Esophagus muscularis mucosa (tissue), 4 donors: ENCODE measurements at regions not wholly inside any gene's neighbourhood (a gene's known extent, or its start where the extent isn't known, plus 50 kb on each side); places are given as distances from the start of the nearest gene placed in this dataset.

Experiments used
- DNase-seq: peaks from one replicate; pipeline ENCODE4 v3.0.0-alpha.2; 2017; ENCODE audit errors: extremely low spot score
- H3K27ac ChIP-seq, 4 donors: fragments of 200-600 bp; sonication (generic); replicated peaks in 1 of 4; 1 replicate in 3 of 4; 2 replicates in 1 of 4; pipeline ENCODE4 v1.5.1; 2016 to 2019; ENCODE audit warnings: mild to moderate bottlenecking in 1 of 4
- H3K27me3 ChIP-seq, 4 donors: fragments of 200-600 bp; sonication (generic); one replicate each; pipeline versions ENCODE4 v1.5.1 to v1.6.0; 2016 to 2019
- H3K36me3 ChIP-seq, 4 donors: fragments of 200-600 bp; sonication (generic); one replicate each; pipeline ENCODE4 v1.5.1; 2016 to 2019
- H3K4me1 ChIP-seq, 4 donors: fragments of 200-600 bp; sonication (generic); one replicate each; pipeline ENCODE4 v1.5.1; 2016 to 2019
- H3K4me3 ChIP-seq, 4 donors: fragments of 200-600 bp; sonication (generic); 1 replicate in 2 of 4; 2 replicates in 2 of 4; pipeline ENCODE4 v1.5.1; 2016 to 2019; ENCODE audit warnings: mild to moderate bottlenecking in 4 of 4, moderate library complexity in 1 of 4
- H3K9me3 ChIP-seq, 4 donors: fragments of 200-600 bp; sonication (generic); 1 replicate in 3 of 4; 2 replicates in 1 of 4; pipeline ENCODE4 v1.5.1; 2016 to 2019
- CTCF ChIP-seq, 3 experiments: fragments of 200-600 bp in 2 of 3; fragments of 450-650 bp in 1 of 3; sonication (generic) in 2 of 3; IDR thresholded peaks; one replicate each; pipeline ENCODE4 v1.5.1; 2017 to 2019; ENCODE audit warnings: antibody characterized with exemption in 3 of 3, mild to moderate bottlenecking in 2 of 3, moderate library complexity in 1 of 3
- EP300 ChIP-seq: sonication (generic); formaldehyde crosslinking; IDR thresholded peaks from one replicate; pipeline ENCODE4 v1.6.1; 2017; ENCODE audit warnings: antibody characterized with exemption
- POLR2A ChIP-seq: fragments of 450-650 bp; IDR thresholded peaks from one replicate; pipeline ENCODE4 v1.6.1; 2017; ENCODE audit warnings: antibody characterized with exemption, moderate library complexity, mild to moderate bottlenecking, low read depth
- POLR2AphosphoS5 ChIP-seq, 2 donors: sonication (generic); formaldehyde crosslinking; IDR thresholded peaks; one replicate each; pipeline ENCODE4 v1.6.1; 2017; ENCODE audit warnings: antibody characterized with exemption in 2 of 2
- WGBS: methylation state at CpG from one replicate; pipeline ENCODE4 v1.1.5; 2018; 5-methylcytosine and 5-hydroxymethylcytosine counted together
- intact Hi-C: fragments of 100-400 bp; cut with DNase I; formaldehyde crosslinking; loops from one replicate; pipeline ENCODE4 v1.15.1; 2023

- Histone ChIP-seq H3K9me3 (peaks cover 0 to 9% (median 0%) of the 10 kb centered on the region in 4 donors), H3K36me3 (no peaks in the 10 kb centered on the region), H3K27me3 (no peaks in the 10 kb centered on the region), H3K4me3 (no peak overlapping the region), H3K4me1 (no peaks in the 10 kb centered on the region), H3K27ac (no peak overlapping the region)
- TF ChIP-seq CTCF (IDR thresholded peaks at IDR 0.05) (no peak), EP300 (no peak), POLR2A (no peak), POLR2AphosphoS5 (IDR thresholded peaks at IDR 0.05) (no peak)
- DNase-seq: no peak
- WGBS: 92% methylated on average over 3 of the region's 3 CpGs
- intact Hi-C loops: no loop called here
Observed at GRCh38 chr10:44506386-44506785, 121.5 kb upstream of the CXCL12 start.

- peaks cover 0 to 20% (median 18%) of the 10 kb centered on the region in 4 donors for H3K4me1 ChIP-seq
- no peak overlapping the region for H3K4me3 ChIP-seq
- H3K9me3 ChIP-seq: no peaks in the 10 kb centered on the region
- no peak overlapping the region for H3K27ac ChIP-seq
- WGBS: 83% methylated on average over 6 of the region's 6 CpGs
- H3K36me3 ChIP-seq: no peaks in the 10 kb centered on the region
- intact Hi-C loops: no loop called here
- no peak for DNase-seq
- TF ChIP-seq CTCF (IDR thresholded peaks at IDR 0.05) (no peak), POLR2A (no peak), EP300 (no peak), POLR2AphosphoS5 (IDR thresholded peaks at IDR 0.05) (no peak)
- no peaks in the 10 kb centered on the region for H3K27me3 ChIP-seq
Observed at GRCh38 chr10:44510379-44511115, 125.7 kb upstream of the CXCL12 start.

GRCh38 chr10:44511166-44511565 lies 126.3 kb upstream of the CXCL12 start:
- no peak for TF ChIP-seq POLR2AphosphoS5 (IDR thresholded peaks at IDR 0.05)
- no peak for TF ChIP-seq EP300
- no peak for TF ChIP-seq POLR2A
- TF ChIP-seq CTCF (IDR thresholded peaks at IDR 0.05): no peak
- DNase-seq: no peak
- Histone ChIP-seq H3K27me3 (no peaks in the 10 kb centered on the region), H3K4me3 (no peak overlapping the region), H3K27ac (no peak overlapping the region), H3K36me3 (no peaks in the 10 kb centered on the region), H3K9me3 (no peaks in the 10 kb centered on the region), H3K4me1 (peaks cover 0 to 20% (median 18%) of the 10 kb centered on the region in 4 donors)
- WGBS: 84% methylated on average over 2 of the region's 2 CpGs
- intact Hi-C loops: no loop called here

- H3K36me3 ChIP-seq: no peaks in the 10 kb centered on the region
- H3K9me3 ChIP-seq: no peaks in the 10 kb centered on the region
- DNase-seq: peak; percentile 62
- H3K4me3 ChIP-seq: no peak overlapping the region
- H3K27ac ChIP-seq: no peak overlapping the region
- WGBS: 86% methylated on average over 2 of the region's 2 CpGs
- peaks cover 0 to 20% (median 18%) of the 10 kb centered on the region in 4 donors for H3K4me1 ChIP-seq
- intact Hi-C loops: no loop called here
- H3K27me3 ChIP-seq: no peaks in the 10 kb centered on the region
- TF ChIP-seq CTCF (IDR thresholded peaks at IDR 0.05): no peak
- TF ChIP-seq POLR2AphosphoS5 (IDR thresholded peaks at IDR 0.05): no peak
- no peak for TF ChIP-seq EP300
- TF ChIP-seq POLR2A: no peak
Observed at GRCh38 chr10:44511601-44512000, 126.7 kb upstream of the CXCL12 start.
